OCI-LY1 (cell line): ENCODE measurements at regions not wholly inside any gene's neighbourhood (a gene's known extent, or its start where the extent isn't known, plus 50 kb on each side); places are given as distances from the start of the nearest gene placed in this dataset.

Experiments
- CTCF ChIP-seq: fragments of 200-600 bp; sonication (generic), shearing (Covaris generic); IDR thresholded peaks from 2 replicates; pipeline ENCODE4 v1.5.1; 2017; ENCODE audit warnings: mild to moderate bottlenecking, antibody characterized with exemption, low read length, moderate library complexity, mixed read lengths
- EZH2 ChIP-seq: fragments of 200-600 bp; sonication (generic), shearing (Covaris generic); IDR thresholded peaks from 2 replicates; pipeline ENCODE4 v1.8.0; 2017; ENCODE audit warnings: borderline replicate concordance, mixed run types, mild to moderate bottlenecking, antibody characterized with exemption, low read length, moderate library complexity, mixed read lengths

DNA sequence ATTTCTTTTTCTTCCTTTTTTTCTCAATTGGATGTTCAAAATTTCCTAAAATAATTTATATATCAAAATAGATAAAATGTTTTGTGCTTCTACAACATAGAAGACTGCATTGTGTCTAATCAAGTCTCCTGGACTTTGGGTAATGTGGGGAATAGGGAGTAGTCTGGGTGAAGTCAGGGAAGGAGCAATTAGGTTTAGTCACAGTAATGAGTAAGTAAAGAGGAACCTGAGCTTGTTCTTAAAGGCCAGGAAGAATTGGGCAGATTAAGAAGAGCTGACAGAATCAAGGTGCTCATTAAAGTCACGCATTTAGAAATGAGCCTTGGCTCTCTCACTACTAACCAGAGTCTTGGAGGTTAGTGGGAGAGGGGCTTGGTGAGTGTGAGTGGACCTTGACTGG is 233.3 kb upstream of the SSTR1 start:
- TF ChIP-seq CTCF (no peak), EZH2 (no peak)
